ENCODE measurements at regions not wholly inside any gene's neighbourhood (a gene's known extent, or its start where the extent isn't known, plus 50 kb on each side); places are given as distances from the start of the nearest gene placed in this dataset.

DNA sequence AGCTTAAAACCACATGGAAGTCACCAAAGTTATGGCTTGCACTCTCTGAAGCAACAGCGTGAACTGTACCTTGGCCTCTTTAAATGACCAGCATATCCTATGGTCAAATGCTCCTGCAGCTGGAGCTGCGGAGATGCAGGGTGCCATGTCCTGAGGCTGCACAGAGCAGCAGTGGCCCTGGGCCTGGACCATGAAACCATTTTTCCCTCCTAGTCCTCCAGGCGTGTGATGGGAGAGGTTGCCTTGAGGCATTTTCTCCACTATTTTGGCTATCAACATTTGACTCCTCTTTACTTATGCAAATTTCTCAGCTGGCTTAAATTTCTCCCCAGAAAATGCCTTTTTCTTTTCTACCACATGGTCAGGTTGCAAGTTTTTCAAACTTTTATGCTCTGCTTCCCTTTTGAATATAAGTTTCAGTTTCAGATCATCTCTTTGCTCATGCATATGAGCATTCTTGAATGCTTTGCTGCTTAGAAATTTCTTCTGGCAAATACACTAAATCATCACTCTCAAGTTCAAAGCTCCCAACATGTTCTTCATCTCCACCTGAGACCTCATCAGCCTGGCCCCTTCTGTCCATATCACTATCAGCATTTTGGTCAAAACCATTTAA, 82.9 kb upstream of the TMEFF2 start:
- TF ChIP-seq JUND (IDR thresholded peaks at IDR 0.05) (no peak), FOSL2 (IDR thresholded peaks at IDR 0.05; ENCODE audit: borderline replicate concordance, low read depth) (no peak), SIN3A (IDR thresholded peaks at IDR 0.05; ENCODE audit: borderline replicate concordance, low read depth, low read length) (no peak), NRF1 (IDR thresholded peaks at IDR 0.05; ENCODE audit: low read depth, low read length) (no peak), EP300 (IDR thresholded peaks at IDR 0.05; ENCODE audit: borderline replicate concordance in 1 of 2, low read depth in 1 of 2, low read length in 1 of 2) (no peak)
- TF ChIP-seq, protein P1, sequence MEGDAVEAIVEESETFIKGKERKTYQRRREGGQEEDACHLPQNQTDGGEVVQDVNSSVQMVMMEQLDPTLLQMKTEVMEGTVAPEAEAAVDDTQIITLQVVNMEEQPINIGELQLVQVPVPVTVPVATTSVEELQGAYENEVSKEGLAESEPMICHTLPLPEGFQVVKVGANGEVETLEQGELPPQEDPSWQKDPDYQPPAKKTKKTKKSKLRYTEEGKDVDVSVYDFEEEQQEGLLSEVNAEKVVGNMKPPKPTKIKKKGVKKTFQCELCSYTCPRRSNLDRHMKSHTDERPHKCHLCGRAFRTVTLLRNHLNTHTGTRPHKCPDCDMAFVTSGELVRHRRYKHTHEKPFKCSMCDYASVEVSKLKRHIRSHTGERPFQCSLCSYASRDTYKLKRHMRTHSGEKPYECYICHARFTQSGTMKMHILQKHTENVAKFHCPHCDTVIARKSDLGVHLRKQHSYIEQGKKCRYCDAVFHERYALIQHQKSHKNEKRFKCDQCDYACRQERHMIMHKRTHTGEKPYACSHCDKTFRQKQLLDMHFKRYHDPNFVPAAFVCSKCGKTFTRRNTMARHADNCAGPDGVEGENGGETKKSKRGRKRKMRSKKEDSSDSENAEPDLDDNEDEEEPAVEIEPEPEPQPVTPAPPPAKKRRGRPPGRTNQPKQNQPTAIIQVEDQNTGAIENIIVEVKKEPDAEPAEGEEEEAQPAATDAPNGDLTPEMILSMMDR (IDR thresholded peaks at IDR 0.05) = no peak
- TF ChIP-seq, protein P2, sequence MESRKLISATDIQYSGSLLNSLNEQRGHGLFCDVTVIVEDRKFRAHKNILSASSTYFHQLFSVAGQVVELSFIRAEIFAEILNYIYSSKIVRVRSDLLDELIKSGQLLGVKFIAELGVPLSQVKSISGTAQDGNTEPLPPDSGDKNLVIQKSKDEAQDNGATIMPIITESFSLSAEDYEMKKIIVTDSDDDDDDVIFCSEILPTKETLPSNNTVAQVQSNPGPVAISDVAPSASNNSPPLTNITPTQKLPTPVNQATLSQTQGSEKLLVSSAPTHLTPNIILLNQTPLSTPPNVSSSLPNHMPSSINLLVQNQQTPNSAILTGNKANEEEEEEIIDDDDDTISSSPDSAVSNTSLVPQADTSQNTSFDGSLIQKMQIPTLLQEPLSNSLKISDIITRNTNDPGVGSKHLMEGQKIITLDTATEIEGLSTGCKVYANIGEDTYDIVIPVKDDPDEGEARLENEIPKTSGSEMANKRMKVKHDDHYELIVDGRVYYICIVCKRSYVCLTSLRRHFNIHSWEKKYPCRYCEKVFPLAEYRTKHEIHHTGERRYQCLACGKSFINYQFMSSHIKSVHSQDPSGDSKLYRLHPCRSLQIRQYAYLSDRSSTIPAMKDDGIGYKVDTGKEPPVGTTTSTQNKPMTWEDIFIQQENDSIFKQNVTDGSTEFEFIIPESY (IDR thresholded peaks at IDR 0.05; ENCODE audit: borderline replicate concordance, low read depth) = no peak
- TF ChIP-seq, protein P3, sequence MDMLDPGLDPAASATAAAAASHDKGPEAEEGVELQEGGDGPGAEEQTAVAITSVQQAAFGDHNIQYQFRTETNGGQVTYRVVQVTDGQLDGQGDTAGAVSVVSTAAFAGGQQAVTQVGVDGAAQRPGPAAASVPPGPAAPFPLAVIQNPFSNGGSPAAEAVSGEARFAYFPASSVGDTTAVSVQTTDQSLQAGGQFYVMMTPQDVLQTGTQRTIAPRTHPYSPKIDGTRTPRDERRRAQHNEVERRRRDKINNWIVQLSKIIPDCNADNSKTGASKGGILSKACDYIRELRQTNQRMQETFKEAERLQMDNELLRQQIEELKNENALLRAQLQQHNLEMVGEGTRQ (IDR thresholded peaks at IDR 0.05; ENCODE audit: borderline replicate concordance, low read depth, low read length) = no peak
